ENCODE measurements at regions not wholly inside any gene's neighbourhood (a gene's known extent, or its start where the extent isn't known, plus 50 kb on each side); places are given as distances from the start of the nearest gene placed in this dataset.
A peak's percentile ranks its signal among the peaks of the same experiment; 100 is the strongest.

- DNase-seq (ENCODE audit: low read depth in 2 of 3, low spot score in 1 of 3): no peak
Measured at GRCh38 chr12:77152623-77153193, 87.3 kb upstream of the E2F7 start.

- DNase-seq (ENCODE audit: low read depth in 2 of 3, low spot score in 1 of 3): no peak
Measured at GRCh38 chr12:77151030-77151429, 85.7 kb upstream of the E2F7 start.

GRCh38 chr12:77133566-77133965 is 68.2 kb upstream of the E2F7 start:
- peak in 1 of 3 donors; percentile 1 for DNase-seq (ENCODE audit: low read depth in 2 of 3, low spot score in 1 of 3)

- no peak for DNase-seq (ENCODE audit: low read depth in 2 of 3, low spot score in 1 of 3)
Measured at GRCh38 chr12:77131977-77132490, 66.7 kb upstream of the E2F7 start.

GRCh38 chr12:77130193-77130592 is 64.8 kb upstream of the E2F7 start:
- DNase-seq (ENCODE audit: low read depth in 2 of 3, low spot score in 1 of 3): no peak

GRCh38 chr12:77124767-77125166 is 59.4 kb upstream of the E2F7 start:
- no peak for DNase-seq (ENCODE audit: low read depth in 2 of 3, low spot score in 1 of 3)

- no peak for DNase-seq (ENCODE audit: low read depth in 2 of 3, low spot score in 1 of 3)
Measured at GRCh38 chr12:77122661-77123060, 57.3 kb upstream of the E2F7 start.

- no peak for DNase-seq (ENCODE audit: low read depth in 2 of 3, low spot score in 1 of 3)
Measured at GRCh38 chr12:77122236-77122635, 56.9 kb upstream of the E2F7 start.

- DNase-seq (ENCODE audit: low read depth in 2 of 3, low spot score in 1 of 3): no peak
Measured at GRCh38 chr12:77120156-77121085, 55.1 kb upstream of the E2F7 start.

GRCh38 chr12:77118696-77119095 is 53.3 kb upstream of the E2F7 start:
- no peak for DNase-seq (ENCODE audit: low read depth in 2 of 3, low spot score in 1 of 3)

- no peak for DNase-seq (ENCODE audit: low read depth in 2 of 3, low spot score in 1 of 3)
Measured at GRCh38 chr12:77116277-77116676, 50.9 kb upstream of the E2F7 start.

- DNase-seq (ENCODE audit: low read depth in 2 of 3, low spot score in 1 of 3): no peak
Measured at GRCh38 chr12:77115471-77115870, 50.1 kb upstream of the E2F7 start.

Measured in stimulated activated CD4-positive, alpha-beta T cell treated with anti-CD3 and anti-CD28 coated beads, Interleukin-12 subunit alpha, Interleukin-12 subunit beta, amount 100 ng/mL, for 48 hours (primary cell).